ENCODE measurements at regions not wholly inside any gene's neighbourhood (a gene's known extent, or its start where the extent isn't known, plus 50 kb on each side); places are given as distances from the start of the nearest gene placed in this dataset.

- H3K4me3 ChIP-seq (ENCODE audit: low read depth, low read length): no peak overlapping the region
- ChIA-PET POLR2A (no interaction called here), CTCF (no interaction called here)
- TF ChIP-seq ZNF664 (tag by site-specific recombination; IDR thresholded peaks at IDR 0.05): no peak
- no peak for TF ChIP-seq ZFP41 (tag by site-specific recombination; IDR thresholded peaks at IDR 0.05; ENCODE audit: borderline replicate concordance)
- no peak for TF ChIP-seq BCL11B (tag by site-specific recombination; IDR thresholded peaks at IDR 0.05; ENCODE audit: low read depth)
- TF ChIP-seq ZNF37A (tag by site-specific recombination; IDR thresholded peaks at IDR 0.05): no peak
- TF ChIP-seq GLI2 (tag by site-specific recombination; IDR thresholded peaks at IDR 0.05; ENCODE audit: borderline replicate concordance, low read depth): no peak
- no peak for TF ChIP-seq ZNF707 (tag by site-specific recombination; IDR thresholded peaks at IDR 0.05)
- TF ChIP-seq MZF1 (tag by site-specific recombination; IDR thresholded peaks at IDR 0.05; ENCODE audit: borderline replicate concordance): no peak
- TF ChIP-seq ZNF544 (tag by site-specific recombination; IDR thresholded peaks at IDR 0.05): no peak
- no peak for TF ChIP-seq ZNF292 (tag by site-specific recombination; IDR thresholded peaks at IDR 0.05; ENCODE audit: borderline replicate concordance, low read depth)
- TF ChIP-seq ZFHX2 (tag by site-specific recombination; conservative IDR thresholded peaks at IDR 0.05): no peak
- TF ChIP-seq ZNF211 (tag by site-specific recombination; IDR thresholded peaks at IDR 0.05; ENCODE audit: low read depth): no peak
- no peak for TF ChIP-seq ZNF677 (tag by site-specific recombination; IDR thresholded peaks at IDR 0.05)
- TF ChIP-seq ZNF19 (tag by site-specific recombination; IDR thresholded peaks at IDR 0.05; ENCODE audit: low read depth): no peak
- TF ChIP-seq ZEB2 (tag by site-specific recombination; IDR thresholded peaks at IDR 0.05): no peak
- TF ChIP-seq ZNF513 (tag by site-specific recombination; IDR thresholded peaks at IDR 0.05): no peak
- no peak for TF ChIP-seq ZBTB17 (tag by site-specific recombination; IDR thresholded peaks at IDR 0.05)
- no peak for TF ChIP-seq ZBTB49 (tag by site-specific recombination; IDR thresholded peaks at IDR 0.05; ENCODE audit: low read depth)
- H3K36me3 ChIP-seq (ENCODE audit: control insufficient read depth in 2 of 2, insufficient read depth in 1 of 2, low read length in 2 of 2): no peaks in the 10 kb centered on the region
- no peak overlapping the region for H3K27ac ChIP-seq (ENCODE audit: extremely low read depth, low read depth, low read length)
- no peaks in the 10 kb centered on the region for H3K4me1 ChIP-seq (ENCODE audit: control insufficient read depth, insufficient read depth, low read length)
- no peaks in the 10 kb centered on the region for H3K9me3 ChIP-seq (ENCODE audit: control insufficient read depth, insufficient read depth, low read depth, low read length)
Measured at GRCh38 chr11:28520291-28520690, 412.1 kb downstream of the METTL15 start.

GRCh38 chr11:28518825-28519224 lies 410.6 kb downstream of the METTL15 start:
- ChIA-PET POLR2A (no interaction called here), CTCF (interaction anchor here (0.6 to 1.4 kb wide), 3 partner anchors 10 to 678 kb away, joined by 3 to 5 read pairs (median 4); no protein-coding TSS in a partner anchor)
- no peak for TF ChIP-seq ZBTB48 (tag by site-specific recombination; IDR thresholded peaks at IDR 0.05)
- no peak for TF ChIP-seq ZFP41 (tag by site-specific recombination; IDR thresholded peaks at IDR 0.05; ENCODE audit: borderline replicate concordance)
- no peak for TF ChIP-seq ZNF174 (tag by site-specific recombination; IDR thresholded peaks at IDR 0.05)
- no peaks in the 10 kb centered on the region for H3K9me3 ChIP-seq (ENCODE audit: control insufficient read depth, insufficient read depth, low read depth, low read length)
- no peak overlapping the region for H3K27ac ChIP-seq (ENCODE audit: extremely low read depth, low read depth, low read length)
- no peaks in the 10 kb centered on the region for H3K4me1 ChIP-seq (ENCODE audit: control insufficient read depth, insufficient read depth, low read length)
- H3K4me3 ChIP-seq (ENCODE audit: low read depth, low read length): no peak overlapping the region
- H3K36me3 ChIP-seq (ENCODE audit: control insufficient read depth in 2 of 2, insufficient read depth in 1 of 2, low read length in 2 of 2): no peaks in the 10 kb centered on the region

- Histone ChIP-seq H3K27ac (ENCODE audit: extremely low read depth, low read depth, low read length) (no peak overlapping the region), H3K4me1 (ENCODE audit: control insufficient read depth, insufficient read depth, low read length) (no peaks in the 10 kb centered on the region), H3K4me3 (ENCODE audit: low read depth, low read length) (no peak overlapping the region), H3K36me3 (ENCODE audit: control insufficient read depth in 2 of 2, insufficient read depth in 1 of 2, low read length in 2 of 2) (no peaks in the 10 kb centered on the region), H3K9me3 (ENCODE audit: control insufficient read depth, insufficient read depth, low read depth, low read length) (no peaks in the 10 kb centered on the region)
- ChIA-PET CTCF (interaction anchor here (0.6 to 1.4 kb wide), 3 partner anchors 11 to 677 kb away, joined by 4 to 5 read pairs (median 4); no protein-coding TSS in a partner anchor), POLR2A (no interaction called here)
- TF ChIP-seq ZNF423 (tag by site-specific recombination; IDR thresholded peaks at IDR 0.05) (no peak), ZFP37 (tag by site-specific recombination; IDR thresholded peaks at IDR 0.05) (no peak), ZSCAN18 (tag by site-specific recombination; IDR thresholded peaks at IDR 0.05) (no peak), ZNF747 (tag by site-specific recombination; IDR thresholded peaks at IDR 0.05) (no peak), SCRT1 (tag by site-specific recombination; IDR thresholded peaks at IDR 0.05; ENCODE audit: borderline replicate concordance) (no peak), ZNF24 (tag by site-specific recombination; IDR thresholded peaks at IDR 0.05) (no peak), ZNF792 (tag by site-specific recombination; IDR thresholded peaks at IDR 0.05) (no peak), HIC1 (tag by site-specific recombination; IDR thresholded peaks at IDR 0.05) (no peak)
Measured at GRCh38 chr11:28517621-28518020, 409.4 kb downstream of the METTL15 start.
